ENCODE measurements at regions not wholly inside any gene's neighbourhood (a gene's known extent, or its start where the extent isn't known, plus 50 kb on each side); places are given as distances from the start of the nearest gene placed in this dataset.
"Not testable (repeated sequence)": the region's sequence is repeated elsewhere in the genome, so short reads cannot be mapped to it uniquely, and the experiment has no call there.

- Histone ChIP-seq H3K27ac (no peak overlapping the region), H3K4me3 (no peak overlapping the region), H3K4me1 (peaks cover 0 to 10% (median 7%) of the 10 kb centered on the region in 4 donors), H3K36me3 (no peaks in the 10 kb centered on the region), H3K27me3 (no peaks in the 10 kb centered on the region), H3K9me3 (no peaks in the 10 kb centered on the region)
- intact Hi-C loops (cut with DNase I) = no loop called here
- TF ChIP-seq, protein P1, sequence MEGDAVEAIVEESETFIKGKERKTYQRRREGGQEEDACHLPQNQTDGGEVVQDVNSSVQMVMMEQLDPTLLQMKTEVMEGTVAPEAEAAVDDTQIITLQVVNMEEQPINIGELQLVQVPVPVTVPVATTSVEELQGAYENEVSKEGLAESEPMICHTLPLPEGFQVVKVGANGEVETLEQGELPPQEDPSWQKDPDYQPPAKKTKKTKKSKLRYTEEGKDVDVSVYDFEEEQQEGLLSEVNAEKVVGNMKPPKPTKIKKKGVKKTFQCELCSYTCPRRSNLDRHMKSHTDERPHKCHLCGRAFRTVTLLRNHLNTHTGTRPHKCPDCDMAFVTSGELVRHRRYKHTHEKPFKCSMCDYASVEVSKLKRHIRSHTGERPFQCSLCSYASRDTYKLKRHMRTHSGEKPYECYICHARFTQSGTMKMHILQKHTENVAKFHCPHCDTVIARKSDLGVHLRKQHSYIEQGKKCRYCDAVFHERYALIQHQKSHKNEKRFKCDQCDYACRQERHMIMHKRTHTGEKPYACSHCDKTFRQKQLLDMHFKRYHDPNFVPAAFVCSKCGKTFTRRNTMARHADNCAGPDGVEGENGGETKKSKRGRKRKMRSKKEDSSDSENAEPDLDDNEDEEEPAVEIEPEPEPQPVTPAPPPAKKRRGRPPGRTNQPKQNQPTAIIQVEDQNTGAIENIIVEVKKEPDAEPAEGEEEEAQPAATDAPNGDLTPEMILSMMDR (IDR thresholded peaks at IDR 0.05) = no peak
- TF ChIP-seq POLR2A (IDR thresholded peaks at IDR 0.05) (no peak), POLR2AphosphoS5 (IDR thresholded peaks at IDR 0.05) (no peak), EP300 (IDR thresholded peaks at IDR 0.05) (no peak)
- 41 to 74% methylated on average over 1 of the region's 1 CpG for WGBS, 2 donors
- no peak for DNase-seq
Measured at GRCh38 chr21:15667010-15667409, 62.8 kb upstream of the USP25 start.

GRCh38 chr21:15667819-15668218 is 62.0 kb upstream of the USP25 start:
- Histone ChIP-seq H3K27ac (no peak overlapping the region), H3K36me3 (no peaks in the 10 kb centered on the region), H3K9me3 (no peaks in the 10 kb centered on the region), H3K4me3 (no peak overlapping the region), H3K27me3 (no peaks in the 10 kb centered on the region), H3K4me1 (peaks cover 0 to 10% (median 7%) of the 10 kb centered on the region in 4 donors)
- TF ChIP-seq POLR2A (IDR thresholded peaks at IDR 0.05) (no peak), EP300 (IDR thresholded peaks at IDR 0.05) (no peak), POLR2AphosphoS5 (IDR thresholded peaks at IDR 0.05) (no peak)
- TF ChIP-seq, protein P1 (IDR thresholded peaks at IDR 0.05) = no peak
- intact Hi-C loops (cut with DNase I) = no loop called here
- WGBS, 2 donors = 89 to 94% methylated on average over 7 of the region's 7 CpGs
- no peak for DNase-seq

DNA sequence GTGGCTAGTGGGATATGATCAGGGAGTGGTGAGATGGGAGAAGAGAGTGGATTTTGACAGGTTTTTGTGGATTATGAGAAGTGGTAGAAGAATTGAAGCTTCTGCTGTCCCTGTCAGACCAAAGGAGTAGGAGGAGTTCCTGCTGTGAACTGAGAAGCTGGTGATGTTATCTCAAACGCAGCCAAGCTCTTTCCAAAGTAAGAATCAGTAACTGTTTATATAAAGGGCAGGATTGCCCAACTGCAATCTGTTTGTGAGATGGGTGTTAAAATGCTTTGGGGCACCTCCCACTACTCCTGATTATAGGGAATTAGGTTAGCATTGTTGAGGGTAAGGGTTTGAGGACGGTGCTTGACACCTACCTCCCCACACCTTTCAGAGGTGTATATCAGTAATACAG is 60.5 kb upstream of the USP25 start:
- Histone ChIP-seq H3K4me1 (peaks cover 0 to 10% (median 7%) of the 10 kb centered on the region in 4 donors), H3K27me3 (no peaks in the 10 kb centered on the region), H3K27ac (no peak overlapping the region), H3K9me3 (no peaks in the 10 kb centered on the region), H3K4me3 (no peak overlapping the region), H3K36me3 (no peaks in the 10 kb centered on the region)
- intact Hi-C loops (cut with DNase I) = no loop called here
- DNase-seq = no peak
- WGBS, 2 donors = 7 to 54% methylated on average over 2 of the region's 2 CpGs
- no peak for TF ChIP-seq POLR2AphosphoS5 (IDR thresholded peaks at IDR 0.05)
- TF ChIP-seq, protein P1 (IDR thresholded peaks at IDR 0.05) = no peak
- TF ChIP-seq POLR2A (IDR thresholded peaks at IDR 0.05) = no peak

DNA sequence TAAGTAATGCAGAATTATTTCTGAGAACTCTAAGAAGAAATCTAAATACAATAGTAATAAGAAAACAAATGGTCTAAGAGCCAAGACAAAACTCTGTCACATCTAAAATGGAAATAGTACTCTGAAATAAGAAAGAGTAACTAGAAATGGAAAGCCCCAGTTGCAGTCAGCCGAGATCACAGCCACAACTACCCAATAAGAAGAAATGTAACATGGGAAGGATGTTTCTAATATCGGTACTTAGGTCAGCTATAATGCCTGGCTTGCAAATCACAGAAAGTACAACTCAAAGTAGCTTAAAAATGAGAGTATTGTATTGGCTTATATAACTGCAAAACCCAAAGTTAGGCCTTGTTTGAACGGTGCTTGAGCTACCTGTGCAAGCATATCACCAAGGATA is 58.6 kb upstream of the USP25 start:
- Histone ChIP-seq H3K4me3 (no peak overlapping the region), H3K4me1 (peaks cover 0 to 10% (median 7%) of the 10 kb centered on the region in 4 donors), H3K27ac (no peak overlapping the region), H3K36me3 (no peaks in the 10 kb centered on the region), H3K9me3 (no peaks in the 10 kb centered on the region), H3K27me3 (no peaks in the 10 kb centered on the region)
- WGBS, 2 donors = 76 to 93% methylated on average over 3 of the region's 3 CpGs
- no peak for DNase-seq
- intact Hi-C loops (cut with DNase I) = no loop called here
- TF ChIP-seq, protein P1 (IDR thresholded peaks at IDR 0.05) = no peak
- TF ChIP-seq POLR2A (IDR thresholded peaks at IDR 0.05) = no peak
- no peak for TF ChIP-seq POLR2AphosphoS5 (IDR thresholded peaks at IDR 0.05)
- TF ChIP-seq EP300 (IDR thresholded peaks at IDR 0.05) = no peak

GRCh38 chr21:15672578-15672977 is 57.2 kb upstream of the USP25 start:
- DNase-seq; intact Hi-C loops (cut with DNase I): not testable (repeated sequence)
- 97 to 98% methylated on average over 15 of the region's 15 CpGs for WGBS, 2 donors

More at GRCh38 chr21:15672578-15672977, 57.2 kb upstream of the USP25 start:
- H3K36me3 ChIP-seq, H3K4me3 ChIP-seq, H3K4me1 ChIP-seq, H3K27ac ChIP-seq, H3K27me3 ChIP-seq, H3K9me3 ChIP-seq: not testable (repeated sequence)
